CD14-positive monocyte (primary cell): ENCODE measurements at regions not wholly inside any gene's neighbourhood (a gene's known extent, or its start where the extent isn't known, plus 50 kb on each side); places are given as distances from the start of the nearest gene placed in this dataset.

Experiments used
- DNase-seq, 3 donors: peaks; one replicate each; pipeline ENCODE4 v3.0.0-alpha.2; 2011 to 2022
- H2AFZ ChIP-seq: 2 replicates; pipeline ENCODE4 v1.6.0; 2012; ENCODE audit warnings: mild to moderate bottlenecking, low read depth, low read length, inconsistent platforms; ENCODE audit not compliant: insufficient read depth, poor library complexity, severe bottlenecking
- H3K27ac ChIP-seq, 2 donors: 1 replicate in 1 of 2; 2 replicates in 1 of 2; pipeline ENCODE4 v1.5.1; 2012 to 2013; ENCODE audit warnings: low read length in 2 of 2, control low read depth in 1 of 2, inconsistent platforms in 1 of 2, low read depth in 1 of 2, mild to moderate bottlenecking in 1 of 2
- H3K27me3 ChIP-seq, 2 donors: one replicate each; pipeline versions ENCODE4 v1.6.0 to v1.6.1; 2011 to 2013; ENCODE audit warnings: low read length in 2 of 2; ENCODE audit not compliant: control insufficient read depth in 2 of 2, insufficient read depth in 2 of 2
- H3K36me3 ChIP-seq, 2 donors: replicated peaks in 1 of 2; 1 replicate in 1 of 2; 2 replicates in 1 of 2; pipeline versions ENCODE4 v1.5.1 to v1.6.1; 2012 to 2013; ENCODE audit warnings: low read length in 2 of 2, control low read depth in 1 of 2, inconsistent platforms in 1 of 2, mild to moderate bottlenecking in 1 of 2; ENCODE audit not compliant: insufficient read depth in 2 of 2, control insufficient read depth in 1 of 2
- H3K4me1 ChIP-seq, 2 donors: 1 replicate in 1 of 2; 2 replicates in 1 of 2; pipeline versions ENCODE4 v1.5.1 to v1.6.1; 2012 to 2013; ENCODE audit warnings: low read length in 2 of 2, control low read depth in 1 of 2, inconsistent platforms in 1 of 2, mild to moderate bottlenecking in 1 of 2, moderate library complexity in 1 of 2; ENCODE audit not compliant: insufficient read depth in 2 of 2, control insufficient read depth in 1 of 2
- H3K4me2 ChIP-seq: replicated peaks from 2 replicates; pipeline ENCODE3; 2012; ENCODE audit warnings: low read length, moderate library complexity, mild to moderate bottlenecking; ENCODE audit not compliant: poor library complexity, severe bottlenecking; ENCODE audit errors: extremely low read depth
- H3K4me3 ChIP-seq, 3 experiments: fragments of 200-600 bp in 1 of 3; sonication (generic) in 1 of 3; replicated peaks in 1 of 3; 1 replicate in 2 of 3; 2 replicates in 1 of 3; pipeline ENCODE4 v1.5.1; 2011 to 2013; ENCODE audit warnings: low read length in 3 of 3, mild to moderate bottlenecking in 3 of 3, control low read depth in 2 of 3, low read depth in 2 of 3, inconsistent platforms in 1 of 3, moderate library complexity in 1 of 3
- H3K79me2 ChIP-seq: 2 replicates; pipeline ENCODE4 v1.6.0; 2012; ENCODE audit warnings: mild to moderate bottlenecking, control low read depth, inconsistent platforms, low read length, moderate library complexity; ENCODE audit not compliant: insufficient read depth
- H3K9ac ChIP-seq: 2 replicates; pipeline ENCODE4 v1.6.0; 2017; ENCODE audit warnings: low read length, mild to moderate bottlenecking; ENCODE audit not compliant: insufficient read depth, poor library complexity, severe bottlenecking
- H3K9me3 ChIP-seq, 2 donors: replicated peaks in 1 of 2; 1 replicate in 1 of 2; 2 replicates in 1 of 2; pipeline versions ENCODE4 v1.5.1 to v1.6.1; 2012 to 2013; ENCODE audit warnings: low read length in 2 of 2, control low read depth in 1 of 2; ENCODE audit not compliant: control insufficient read depth in 1 of 2, insufficient read depth in 1 of 2
- H4K20me1 ChIP-seq: 2 replicates; pipeline ENCODE4 v1.6.0; 2012; ENCODE audit warnings: mild to moderate bottlenecking, low read length, control low read depth, moderate library complexity; ENCODE audit not compliant: insufficient read depth
- H3K27ac Mint-ChIP-seq, 7 donors: one replicate each; pipeline ENCODE4 v1.8.0; 2020; ENCODE audit warnings: mild to moderate bottlenecking in 7 of 7, mixed read lengths in 7 of 7, moderate library complexity in 6 of 7, inconsistent platforms in 2 of 7
- H3K27me3 Mint-ChIP-seq, 3 donors: one replicate each; pipeline ENCODE4 v1.8.0; 2021 to 2022; ENCODE audit warnings: low read depth in 3 of 3, mild to moderate bottlenecking in 3 of 3, mixed read lengths in 3 of 3, moderate library complexity in 3 of 3, inconsistent platforms in 1 of 3
- H3K36me3 Mint-ChIP-seq, 2 donors: one replicate each; pipeline ENCODE4 v1.8.0; 2020; ENCODE audit warnings: mixed read lengths in 2 of 2, inconsistent platforms in 1 of 2, mild to moderate bottlenecking in 1 of 2
- H3K4me1 Mint-ChIP-seq: one replicate; pipeline ENCODE4 v1.8.0; 2020; ENCODE audit warnings: mild to moderate bottlenecking, mixed read lengths
- H3K4me3 Mint-ChIP-seq, 2 donors: one replicate each; pipeline ENCODE4 v1.8.0; 2020; ENCODE audit warnings: mild to moderate bottlenecking in 2 of 2, mixed read lengths in 2 of 2, moderate library complexity in 1 of 2
- H3K9me3 Mint-ChIP-seq, 7 donors: one replicate each; pipeline ENCODE4 v1.8.0; 2020 to 2022; ENCODE audit warnings: mixed read lengths in 7 of 7, mild to moderate bottlenecking in 6 of 7, moderate library complexity in 6 of 7, inconsistent platforms in 2 of 7
- CTCF ChIP-seq: fragments of 200-600 bp; IDR thresholded peaks from one replicate; pipeline ENCODE4 v1.8.0; 2022; ENCODE audit warnings: antibody characterized with exemption, mild to moderate bottlenecking
- WGBS: methylation state at CpG from one replicate; pipeline ENCODE4 v1.1.5; 2013; ENCODE audit warnings: missing lambda C conversion rate; ENCODE audit not compliant: insufficient coverage; 5-methylcytosine and 5-hydroxymethylcytosine counted together
- intact Hi-C, 2 donors: fragments of 100-400 bp; cut with micrococcal nuclease; formaldehyde crosslinking; loops; one replicate each; pipeline versions ENCODE4 v1.15.0 to v1.15.1; 2023

GRCh38 chr6:144632266-144632665 lies 347.1 kb downstream of the UTRN start:
- Mint-ChIP-seq H3K4me3 (no peak overlapping the region), H3K27me3 (peaks cover 0 to 2% (median 0%) of the 10 kb centered on the region in 3 donors), H3K9me3 (peaks cover 0 to 15% (median 9%) of the 10 kb centered on the region in 7 donors), H3K27ac (peak overlapping the region in 5 of 7 donors; percentile 11 to 72 (median 38)), H3K36me3 (peaks cover 5 to 12% of the 10 kb centered on the region in 2 donors), H3K4me1 (peaks cover 44% of the 10 kb centered on the region)
- H2AFZ ChIP-seq, result no peak overlapping the region
- H3K27me3 ChIP-seq, result no peaks in the 10 kb centered on the region
- H3K79me2 ChIP-seq, result peaks cover 46% of the 10 kb centered on the region
- no peak overlapping the region for H3K9ac ChIP-seq
- no CpG with 5 or more reads among the region's 3 CpGs for WGBS
- peaks cover 47 to 56% of the 10 kb centered on the region in 2 donors for H3K4me1 ChIP-seq
- H3K4me3 ChIP-seq, result peak overlapping the region in 1 of 3 experiments; percentile 10
- DNase-seq, result peak in 2 of 3 donors; percentile 19 to 26
- no peaks in the 10 kb centered on the region for H4K20me1 ChIP-seq
- peak overlapping the region; percentile 20 for H3K4me2 ChIP-seq
- peak overlapping the region; percentile 62 to 64 for H3K27ac ChIP-seq
- H3K9me3 ChIP-seq, result peaks cover 0 to 8% of the 10 kb centered on the region in 2 donors
- TF ChIP-seq CTCF, result no peak
- intact Hi-C loops, result no loop called here
- H3K36me3 ChIP-seq, result no peaks in the 10 kb centered on the region

- intact Hi-C loops, result no loop called here
- Histone ChIP-seq H3K4me2 (no peak overlapping the region), H3K9me3 (peaks cover 0 to 8% of the 10 kb centered on the region in 2 donors), H4K20me1 (no peaks in the 10 kb centered on the region), H3K36me3 (no peaks in the 10 kb centered on the region), H2AFZ (no peak overlapping the region), H3K27ac (peak overlapping the region in 1 of 2 donors; percentile 62), H3K79me2 (peaks cover 44% of the 10 kb centered on the region), H3K9ac (no peak overlapping the region), H3K27me3 (no peaks in the 10 kb centered on the region), H3K4me1 (peaks cover 58 to 70% of the 10 kb centered on the region in 2 donors), H3K4me3 (no peak overlapping the region)
- no peak for DNase-seq
- 96% methylated on average over 4 of the region's 4 CpGs for WGBS
- Mint-ChIP-seq H3K4me1 (peaks cover 55% of the 10 kb centered on the region), H3K27me3 (peaks cover 0 to 2% (median 0%) of the 10 kb centered on the region in 3 donors), H3K9me3 (peaks cover 0 to 17% (median 9%) of the 10 kb centered on the region in 7 donors), H3K27ac (peak overlapping the region in 1 of 7 donors; percentile 67), H3K36me3 (peaks cover 5 to 9% of the 10 kb centered on the region in 2 donors), H3K4me3 (no peak overlapping the region)
- TF ChIP-seq CTCF, result no peak
These were observed 348.8 kb downstream of the UTRN start for GRCh38 chr6:144633886-144634285.
